ENCODE measurements at regions not wholly inside any gene's neighbourhood (a gene's known extent, or its start where the extent isn't known, plus 50 kb on each side); places are given as distances from the start of the nearest gene placed in this dataset.

GRCh38 chr2:144275340-144275739 is 244.6 kb downstream of the ZEB2 start:
- no peak for DNase-seq (ENCODE audit: low read depth in 2 of 2)
- no peak overlapping the region for H3K4me3 ChIP-seq (replicated peaks in 1 of 2; ENCODE audit: low read depth in 2 of 2, low read length in 2 of 2)
- TF ChIP-seq CTCF (IDR thresholded peaks at IDR 0.05; ENCODE audit: low read depth, low read length), result no peak

- no peak for TF ChIP-seq CTCF (IDR thresholded peaks at IDR 0.05; ENCODE audit: low read depth, low read length)
- H3K4me3 ChIP-seq (replicated peaks in 1 of 2; ENCODE audit: low read depth in 2 of 2, low read length in 2 of 2), result no peak overlapping the region
- DNase-seq (ENCODE audit: low read depth in 2 of 2), result peak; percentile 6 to 53
Observed at GRCh38 chr2:144274131-144274530, 245.8 kb downstream of the ZEB2 start.

GRCh38 chr2:144270951-144271350 is 249.0 kb downstream of the ZEB2 start:
- no peak for TF ChIP-seq CTCF (IDR thresholded peaks at IDR 0.05; ENCODE audit: low read depth, low read length)
- DNase-seq (ENCODE audit: low read depth in 2 of 2), result no peak
- no peak overlapping the region for H3K4me3 ChIP-seq (replicated peaks in 1 of 2; ENCODE audit: low read depth in 2 of 2, low read length in 2 of 2)

GRCh38 chr2:144268036-144268678 is 251.8 kb downstream of the ZEB2 start:
- peak in 1 of 2 donors; percentile 6 for DNase-seq (ENCODE audit: low read depth in 2 of 2)

GRCh38 chr2:144267239-144267638 is 252.7 kb downstream of the ZEB2 start:
- TF ChIP-seq CTCF (IDR thresholded peaks at IDR 0.05; ENCODE audit: low read depth, low read length), result no peak
- H3K4me3 ChIP-seq (replicated peaks in 1 of 2; ENCODE audit: low read depth in 2 of 2, low read length in 2 of 2), result no peak overlapping the region
- DNase-seq (ENCODE audit: low read depth in 2 of 2), result no peak

More at GRCh38 chr2:144268036-144268678, 251.8 kb downstream of the ZEB2 start:
- TF ChIP-seq CTCF (IDR thresholded peaks at IDR 0.05; ENCODE audit: low read depth, low read length), result no peak
- no peak overlapping the region for H3K4me3 ChIP-seq (replicated peaks in 1 of 2; ENCODE audit: low read depth in 2 of 2, low read length in 2 of 2)

- no peak overlapping the region for H3K4me3 ChIP-seq (replicated peaks in 1 of 2; ENCODE audit: low read depth in 2 of 2, low read length in 2 of 2)
- no peak for TF ChIP-seq CTCF (IDR thresholded peaks at IDR 0.05; ENCODE audit: low read depth, low read length)
- DNase-seq (ENCODE audit: low read depth in 2 of 2), result no peak
Observed at GRCh38 chr2:144265654-144266053, 254.3 kb downstream of the ZEB2 start.

GRCh38 chr2:144261966-144262365 is 258.0 kb downstream of the ZEB2 start:
- no peak for TF ChIP-seq CTCF (IDR thresholded peaks at IDR 0.05; ENCODE audit: low read depth, low read length)
- no peak for DNase-seq (ENCODE audit: low read depth in 2 of 2)
- H3K4me3 ChIP-seq (replicated peaks in 1 of 2; ENCODE audit: low read depth in 2 of 2, low read length in 2 of 2), result no peak overlapping the region
